ENCODE measurements at regions not wholly inside any gene's neighbourhood (a gene's known extent, or its start where the extent isn't known, plus 50 kb on each side); places are given as distances from the start of the nearest gene placed in this dataset.

- no peak overlapping the region for H3K4me3 ChIP-seq (ENCODE audit: control insufficient read depth, low read depth, low read length)
- DNase-seq (ENCODE audit: low read depth), result no peak
- no peak for TF ChIP-seq CTCF (IDR thresholded peaks at IDR 0.05; ENCODE audit: control insufficient read depth, insufficient read depth, low read depth, low read length, missing control alignments)
Observed at GRCh38 chr12:128133321-128134073, 133.5 kb upstream of the TMEM132C start.

GRCh38 chr12:128137140-128137539 is 129.8 kb upstream of the TMEM132C start:
- DNase-seq (ENCODE audit: low read depth), result no peak

GRCh38 chr12:128138125-128138524 is 128.8 kb upstream of the TMEM132C start:
- no peak for DNase-seq (ENCODE audit: low read depth)
- no peak overlapping the region for H3K4me3 ChIP-seq (ENCODE audit: control insufficient read depth, low read depth, low read length)
- TF ChIP-seq CTCF (IDR thresholded peaks at IDR 0.05; ENCODE audit: control insufficient read depth, insufficient read depth, low read depth, low read length, missing control alignments), result no peak

More at GRCh38 chr12:128137140-128137539, 129.8 kb upstream of the TMEM132C start:
- no peak for TF ChIP-seq CTCF (IDR thresholded peaks at IDR 0.05; ENCODE audit: control insufficient read depth, insufficient read depth, low read depth, low read length, missing control alignments)
- H3K4me3 ChIP-seq (ENCODE audit: control insufficient read depth, low read depth, low read length), result no peak overlapping the region

- TF ChIP-seq CTCF (IDR thresholded peaks at IDR 0.05; ENCODE audit: control insufficient read depth, insufficient read depth, low read depth, low read length, missing control alignments), result no peak
- no peak overlapping the region for H3K4me3 ChIP-seq (ENCODE audit: control insufficient read depth, low read depth, low read length)
- no peak for DNase-seq (ENCODE audit: low read depth)
Observed at GRCh38 chr12:128140551-128140950, 126.4 kb upstream of the TMEM132C start.

- H3K4me3 ChIP-seq (ENCODE audit: control insufficient read depth, low read depth, low read length), result no peak overlapping the region
- TF ChIP-seq CTCF (IDR thresholded peaks at IDR 0.05; ENCODE audit: control insufficient read depth, insufficient read depth, low read depth, low read length, missing control alignments), result no peak
- no peak for DNase-seq (ENCODE audit: low read depth)
Observed at GRCh38 chr12:128150961-128151360, 116.0 kb upstream of the TMEM132C start.

GRCh38 chr12:128155571-128155970 is 111.4 kb upstream of the TMEM132C start:
- DNase-seq (ENCODE audit: low read depth), result no peak
- TF ChIP-seq CTCF (IDR thresholded peaks at IDR 0.05; ENCODE audit: control insufficient read depth, insufficient read depth, low read depth, low read length, missing control alignments), result no peak
- no peak overlapping the region for H3K4me3 ChIP-seq (ENCODE audit: control insufficient read depth, low read depth, low read length)
